Smooth muscle cell (in vitro differentiated cells): ENCODE measurements at regions not wholly inside any gene's neighbourhood (a gene's known extent, or its start where the extent isn't known, plus 50 kb on each side); places are given as distances from the start of the nearest gene placed in this dataset.

Experiments
- DNase-seq: peaks from one replicate; lab custom pipeline; 2025; ENCODE audit not compliant: unreplicated experiment; lab: John Stamatoyannopoulos, UW
- H2AFZ ChIP-seq: fragments of 200-600 bp; sonication (generic); 2 replicates; pipeline ENCODE4 v1.6.0; 2016; ENCODE audit warnings: antibody characterized with exemption, low read depth, mild to moderate bottlenecking
- H3F3A ChIP-seq: fragments of 200-600 bp; sonication (generic); 2 replicates; pipeline ENCODE4 v1.6.0; 2017; ENCODE audit warnings: antibody characterized with exemption, low read depth
- H3K27ac ChIP-seq: fragments of 200-600 bp; sonication (generic); 2 replicates; pipeline ENCODE4 v1.5.1; 2016; ENCODE audit warnings: low read depth, mild to moderate bottlenecking
- H3K27me3 ChIP-seq: fragments of 200-600 bp; sonication (generic); 2 replicates; pipeline ENCODE4 v1.6.1; 2016; ENCODE audit warnings: low read depth, mild to moderate bottlenecking
- H3K36me3 ChIP-seq: fragments of 200-600 bp; sonication (generic); 2 replicates; pipeline ENCODE4 v1.5.1; 2016; ENCODE audit warnings: low read depth
- H3K4me1 ChIP-seq: fragments of 200-600 bp; sonication (generic); 2 replicates; pipeline ENCODE4 v1.5.1; 2016; ENCODE audit warnings: low read depth
- H3K4me2 ChIP-seq: fragments of 200-600 bp; sonication (generic); 2 replicates; pipeline ENCODE4 v1.6.0; 2016; ENCODE audit warnings: mild to moderate bottlenecking
- H3K4me3 ChIP-seq: fragments of 200-600 bp; sonication (generic); 2 replicates; pipeline ENCODE4 v1.5.1; 2016; ENCODE audit warnings: mild to moderate bottlenecking
- H3K79me2 ChIP-seq: fragments of 200-600 bp; sonication (generic); 2 replicates; pipeline ENCODE4 v1.6.0; 2016; ENCODE audit warnings: low read depth, mild to moderate bottlenecking
- H3K9ac ChIP-seq: fragments of 200-600 bp; sonication (generic); 2 replicates; pipeline ENCODE4 v1.6.0; 2016; ENCODE audit warnings: low read depth
- H3K9me3 ChIP-seq: fragments of 200-600 bp; sonication (generic); replicated peaks from 2 replicates; pipeline ENCODE4 v1.5.1; 2016; ENCODE audit warnings: low read depth
- H4K20me1 ChIP-seq: fragments of 200-600 bp; sonication (generic); 2 replicates; pipeline ENCODE4 v1.6.0; 2016; ENCODE audit warnings: low read depth
- WGBS: methylation state at CpG from one replicate; pipeline ENCODE4 v1.1.7; 2016; ENCODE audit warnings: low lambda C conversion rate; 5-methylcytosine and 5-hydroxymethylcytosine counted together
- TF ChIP-seq, protein P1 (sequence below): fragments of 200-600 bp; sonication (generic); IDR thresholded peaks from 2 replicates; pipeline ENCODE4 v1.5.1; 2017; ENCODE audit warnings: borderline replicate concordance, mild to moderate bottlenecking, antibody characterized with exemption; ENCODE audit not compliant: insufficient read depth, poor library complexity, severe bottlenecking

DNA sequence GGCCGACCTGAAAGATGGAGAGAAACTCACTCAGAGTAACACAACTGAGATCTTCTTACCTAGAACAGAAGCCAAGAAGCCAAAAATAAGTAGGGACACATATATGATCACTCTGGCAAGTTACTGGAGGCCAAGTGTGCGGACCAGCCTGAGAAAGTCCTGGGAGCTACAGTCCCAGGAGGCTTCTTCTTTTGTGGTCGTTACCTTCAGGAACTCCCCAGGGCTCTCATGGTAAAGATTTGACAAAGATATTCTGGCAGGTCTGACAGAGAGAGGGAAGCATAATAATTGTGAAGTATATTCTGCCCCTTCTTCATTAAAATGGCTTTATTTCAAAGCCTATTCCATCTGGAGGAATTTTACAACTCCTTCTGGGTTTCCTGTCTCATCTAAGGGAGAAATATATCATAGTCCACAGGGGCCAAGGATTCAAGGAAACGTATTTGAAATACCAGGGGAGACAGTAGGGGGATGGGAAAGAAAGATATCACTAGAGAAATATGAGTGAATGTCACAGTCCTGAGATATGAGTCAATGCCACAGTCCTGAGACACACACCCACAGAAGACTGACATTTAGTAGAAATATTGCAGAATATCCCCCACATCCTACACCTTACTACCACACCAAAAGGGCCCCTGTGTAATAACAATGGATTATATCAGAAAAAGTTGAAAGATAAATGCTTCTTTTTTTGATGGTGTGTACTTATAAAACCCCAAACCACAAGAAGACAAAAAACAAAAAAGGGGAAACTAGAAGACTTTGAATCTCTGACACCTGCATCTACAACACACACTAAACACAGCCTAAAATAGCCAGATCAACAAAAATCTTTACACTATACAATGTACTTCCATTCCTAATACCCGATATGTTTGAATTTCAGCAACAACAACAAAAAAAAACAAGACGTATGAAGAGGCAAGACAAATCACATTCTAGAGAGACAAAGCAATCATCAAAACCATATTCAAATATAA, 594.2 kb upstream of the NRG3 start:
- H3K4me3 ChIP-seq: no peak overlapping the region
- no peaks in the 10 kb centered on the region for H3F3A ChIP-seq
- no peaks in the 10 kb centered on the region for H3K79me2 ChIP-seq
- WGBS: 82% methylated on average over 6 of the region's 6 CpGs
- H3K9ac ChIP-seq: no peak overlapping the region
- no peaks in the 10 kb centered on the region for H3K36me3 ChIP-seq
- H3K9me3 ChIP-seq: no peaks in the 10 kb centered on the region
- H3K4me2 ChIP-seq: no peak overlapping the region
- no peaks in the 10 kb centered on the region for H3K4me1 ChIP-seq
- TF ChIP-seq, protein P1, sequence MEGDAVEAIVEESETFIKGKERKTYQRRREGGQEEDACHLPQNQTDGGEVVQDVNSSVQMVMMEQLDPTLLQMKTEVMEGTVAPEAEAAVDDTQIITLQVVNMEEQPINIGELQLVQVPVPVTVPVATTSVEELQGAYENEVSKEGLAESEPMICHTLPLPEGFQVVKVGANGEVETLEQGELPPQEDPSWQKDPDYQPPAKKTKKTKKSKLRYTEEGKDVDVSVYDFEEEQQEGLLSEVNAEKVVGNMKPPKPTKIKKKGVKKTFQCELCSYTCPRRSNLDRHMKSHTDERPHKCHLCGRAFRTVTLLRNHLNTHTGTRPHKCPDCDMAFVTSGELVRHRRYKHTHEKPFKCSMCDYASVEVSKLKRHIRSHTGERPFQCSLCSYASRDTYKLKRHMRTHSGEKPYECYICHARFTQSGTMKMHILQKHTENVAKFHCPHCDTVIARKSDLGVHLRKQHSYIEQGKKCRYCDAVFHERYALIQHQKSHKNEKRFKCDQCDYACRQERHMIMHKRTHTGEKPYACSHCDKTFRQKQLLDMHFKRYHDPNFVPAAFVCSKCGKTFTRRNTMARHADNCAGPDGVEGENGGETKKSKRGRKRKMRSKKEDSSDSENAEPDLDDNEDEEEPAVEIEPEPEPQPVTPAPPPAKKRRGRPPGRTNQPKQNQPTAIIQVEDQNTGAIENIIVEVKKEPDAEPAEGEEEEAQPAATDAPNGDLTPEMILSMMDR: no peak
- H2AFZ ChIP-seq: no peak overlapping the region
- no peak for DNase-seq
- H3K27ac ChIP-seq: no peak overlapping the region
- no peaks in the 10 kb centered on the region for H3K27me3 ChIP-seq
- H4K20me1 ChIP-seq: no peaks in the 10 kb centered on the region

DNA sequence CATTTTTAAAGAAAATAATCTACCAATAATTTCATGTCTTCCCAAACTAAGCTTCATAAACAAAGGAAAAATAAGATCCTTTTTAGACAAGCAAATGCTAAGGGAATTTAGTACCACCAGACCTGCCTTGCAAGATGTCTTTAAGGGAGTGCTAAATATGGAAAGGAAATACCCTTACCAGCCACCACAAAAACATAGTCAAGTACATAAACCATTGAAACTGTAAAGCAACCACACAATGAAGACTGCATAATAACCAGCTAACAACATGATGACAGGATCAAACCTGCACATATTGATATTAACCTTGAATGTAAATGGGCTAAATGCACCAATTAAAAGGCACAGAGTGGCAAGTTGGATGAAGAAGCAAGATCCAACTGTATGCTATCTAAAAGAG, 586.5 kb upstream of the NRG3 start:
- Histone ChIP-seq H3K4me2 (no peak overlapping the region), H2AFZ (no peak overlapping the region), H3K4me3 (no peak overlapping the region), H3K9me3 (no peaks in the 10 kb centered on the region), H3K27me3 (no peaks in the 10 kb centered on the region), H3K79me2 (no peaks in the 10 kb centered on the region), H3K27ac (no peak overlapping the region), H3K9ac (no peak overlapping the region), H3K4me1 (no peaks in the 10 kb centered on the region), H3F3A (no peaks in the 10 kb centered on the region), H4K20me1 (no peaks in the 10 kb centered on the region), H3K36me3 (no peaks in the 10 kb centered on the region)
- TF ChIP-seq, protein P1: no peak
- no peak for DNase-seq

DNA sequence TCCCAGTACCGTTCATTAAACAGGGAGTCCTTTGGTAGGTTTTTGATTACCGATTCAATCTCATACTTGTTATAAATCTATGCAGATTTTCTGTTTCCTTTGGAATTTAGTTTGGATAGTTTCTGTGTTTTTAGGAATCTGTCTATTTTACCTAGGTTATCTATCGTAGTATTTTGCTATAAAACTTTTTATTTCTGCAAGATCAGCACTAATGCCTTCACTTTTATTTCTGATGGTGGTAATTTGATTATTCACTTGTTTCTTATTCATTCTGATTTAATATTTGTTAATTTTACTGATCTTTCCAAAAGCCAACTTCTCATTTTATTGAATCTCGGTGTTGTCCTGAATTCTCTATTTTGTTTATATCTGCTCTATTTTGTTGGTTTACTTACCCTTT, 577.7 kb upstream of the NRG3 start:
- Histone ChIP-seq H3K27me3 (no peaks in the 10 kb centered on the region), H3K27ac (no peak overlapping the region)

More for the DNA sequence above, 577.7 kb upstream of the NRG3 start:
- no peak for DNase-seq
- Histone ChIP-seq H3K36me3 (no peaks in the 10 kb centered on the region), H3K9me3 (no peaks in the 10 kb centered on the region), H3K4me1 (no peaks in the 10 kb centered on the region), H3F3A (no peaks in the 10 kb centered on the region), H3K9ac (no peak overlapping the region), H3K79me2 (no peaks in the 10 kb centered on the region), H3K4me3 (no peak overlapping the region), H2AFZ (no peak overlapping the region), H4K20me1 (no peaks in the 10 kb centered on the region), H3K4me2 (no peak overlapping the region)
- WGBS: 97% methylated on average over 4 of the region's 4 CpGs
- TF ChIP-seq, protein P1: no peak
